GM12874 (cell line): ENCODE measurements at regions not wholly inside any gene's neighbourhood (a gene's known extent, or its start where the extent isn't known, plus 50 kb on each side); places are given as distances from the start of the nearest gene placed in this dataset.

Experiments
- TF ChIP-seq, protein P1 (sequence below): IDR thresholded peaks from 2 replicates; pipeline ENCODE4 v1.5.1; 2011; ENCODE audit warnings: low read depth, mild to moderate bottlenecking, control low read depth, low read length, moderate library complexity; ENCODE audit not compliant: insufficient read depth

DNA sequence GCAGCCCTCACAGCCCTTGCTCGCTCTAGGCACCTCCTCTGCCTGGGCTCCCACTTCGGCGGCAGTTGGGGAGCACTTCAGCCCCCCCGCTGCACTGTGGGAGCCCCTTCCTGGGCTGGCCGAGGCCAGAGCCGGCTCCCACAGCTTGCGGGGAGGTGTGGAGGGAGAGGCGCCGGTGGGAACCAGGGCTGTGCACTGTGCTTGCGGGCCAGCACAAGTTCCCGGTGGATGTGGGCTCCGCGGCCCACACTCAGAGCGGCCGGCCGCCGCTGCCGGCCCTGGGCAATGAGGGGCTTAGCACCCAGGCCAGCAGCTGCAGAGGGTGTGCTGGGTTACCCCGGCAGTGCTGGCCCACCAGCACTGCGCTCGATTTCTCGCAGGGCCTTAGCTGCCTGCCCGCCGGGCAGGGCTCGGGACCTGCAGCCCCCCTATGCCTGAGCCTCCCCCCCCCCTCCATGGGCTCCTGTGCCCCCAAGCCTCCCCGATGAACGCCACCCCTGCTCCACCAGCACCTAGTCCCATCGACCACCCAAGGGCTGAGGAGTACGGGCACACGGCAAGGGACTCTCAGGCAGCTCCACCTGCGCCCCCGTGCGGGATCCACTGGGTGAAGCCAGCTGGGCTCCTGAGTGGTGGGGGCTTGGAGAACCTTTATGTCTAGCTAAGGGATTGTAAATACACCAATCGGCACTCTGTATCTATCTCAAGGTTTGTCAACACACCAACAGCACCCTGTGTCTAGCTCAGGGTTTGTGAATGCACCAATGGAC lies 224.8 kb downstream of the ZNF608 start:
- TF ChIP-seq, protein P1, sequence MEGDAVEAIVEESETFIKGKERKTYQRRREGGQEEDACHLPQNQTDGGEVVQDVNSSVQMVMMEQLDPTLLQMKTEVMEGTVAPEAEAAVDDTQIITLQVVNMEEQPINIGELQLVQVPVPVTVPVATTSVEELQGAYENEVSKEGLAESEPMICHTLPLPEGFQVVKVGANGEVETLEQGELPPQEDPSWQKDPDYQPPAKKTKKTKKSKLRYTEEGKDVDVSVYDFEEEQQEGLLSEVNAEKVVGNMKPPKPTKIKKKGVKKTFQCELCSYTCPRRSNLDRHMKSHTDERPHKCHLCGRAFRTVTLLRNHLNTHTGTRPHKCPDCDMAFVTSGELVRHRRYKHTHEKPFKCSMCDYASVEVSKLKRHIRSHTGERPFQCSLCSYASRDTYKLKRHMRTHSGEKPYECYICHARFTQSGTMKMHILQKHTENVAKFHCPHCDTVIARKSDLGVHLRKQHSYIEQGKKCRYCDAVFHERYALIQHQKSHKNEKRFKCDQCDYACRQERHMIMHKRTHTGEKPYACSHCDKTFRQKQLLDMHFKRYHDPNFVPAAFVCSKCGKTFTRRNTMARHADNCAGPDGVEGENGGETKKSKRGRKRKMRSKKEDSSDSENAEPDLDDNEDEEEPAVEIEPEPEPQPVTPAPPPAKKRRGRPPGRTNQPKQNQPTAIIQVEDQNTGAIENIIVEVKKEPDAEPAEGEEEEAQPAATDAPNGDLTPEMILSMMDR: no peak

DNA sequence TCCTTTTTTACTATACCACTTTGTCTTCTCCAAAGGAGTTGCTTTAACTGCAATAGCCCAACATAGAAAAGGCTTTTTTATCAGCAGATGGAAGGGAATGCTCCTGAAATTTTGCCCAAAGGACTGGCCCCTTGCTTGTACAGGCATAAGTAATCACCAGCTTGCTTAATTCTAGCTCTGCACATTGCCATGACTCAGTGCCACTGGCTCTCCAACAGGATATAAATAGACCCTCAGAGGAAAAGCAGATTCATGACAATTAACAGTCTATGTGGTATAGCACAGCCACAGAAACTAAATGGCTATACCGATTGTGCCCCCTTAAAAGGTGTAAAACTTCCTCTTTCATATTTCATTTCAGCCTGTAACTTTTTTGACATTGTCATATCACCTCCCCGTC lies 227.0 kb downstream of the ZNF608 start:
- TF ChIP-seq, protein P1: no peak

DNA sequence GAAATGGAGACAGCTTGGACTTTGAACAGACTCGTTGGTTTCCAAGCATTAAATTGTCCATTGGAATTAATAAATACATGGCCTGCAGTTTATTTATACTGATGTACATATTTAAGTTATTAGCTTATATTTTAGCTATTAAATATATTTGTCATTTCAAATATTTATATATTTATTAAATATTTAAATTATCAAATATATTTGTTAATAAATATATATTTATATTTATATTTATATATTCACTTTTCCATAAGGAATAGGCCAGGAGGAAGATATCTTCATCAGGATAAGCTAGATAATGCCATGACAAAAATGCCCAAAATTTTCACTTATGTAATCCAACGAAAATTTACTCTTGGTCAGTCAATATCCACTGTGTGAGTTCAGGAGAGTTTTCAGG lies 229.9 kb downstream of the ZNF608 start:
- TF ChIP-seq, protein P1: no peak

DNA sequence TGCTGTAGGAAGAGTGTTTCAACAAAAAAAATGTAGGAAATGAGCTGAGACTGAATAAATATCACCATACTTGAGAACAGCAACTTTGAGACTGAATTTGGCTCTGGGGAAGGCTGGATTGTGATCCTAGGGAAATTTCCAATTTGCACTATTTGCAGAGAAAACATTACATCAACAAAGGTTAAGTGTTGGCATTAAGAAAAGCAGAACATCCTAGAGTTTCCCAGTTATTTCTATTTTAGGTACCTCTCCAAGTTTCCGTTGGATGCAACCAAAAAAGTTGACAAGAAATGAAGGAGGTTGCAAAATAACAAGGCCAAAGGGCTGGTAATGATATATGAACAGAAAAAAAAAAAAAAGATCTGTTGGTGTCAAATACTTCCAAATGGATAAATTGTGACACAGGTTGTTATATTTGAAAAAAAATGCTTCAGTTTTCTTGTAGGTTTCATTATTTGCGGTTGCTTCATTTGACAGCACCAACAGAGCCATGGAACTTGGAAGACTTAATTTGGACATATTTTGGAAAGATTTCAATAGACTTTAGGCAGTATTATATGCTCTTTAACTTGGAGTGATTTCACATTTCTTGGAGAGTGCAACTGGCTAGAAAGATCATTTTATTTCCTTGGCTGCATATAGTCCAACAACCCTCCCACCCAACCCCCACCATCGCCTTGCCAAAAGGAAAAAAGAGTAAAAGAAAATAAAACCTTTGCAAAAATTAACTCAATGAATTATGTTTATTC lies 230.8 kb downstream of the ZNF608 start:
- TF ChIP-seq, protein P1: no peak

DNA sequence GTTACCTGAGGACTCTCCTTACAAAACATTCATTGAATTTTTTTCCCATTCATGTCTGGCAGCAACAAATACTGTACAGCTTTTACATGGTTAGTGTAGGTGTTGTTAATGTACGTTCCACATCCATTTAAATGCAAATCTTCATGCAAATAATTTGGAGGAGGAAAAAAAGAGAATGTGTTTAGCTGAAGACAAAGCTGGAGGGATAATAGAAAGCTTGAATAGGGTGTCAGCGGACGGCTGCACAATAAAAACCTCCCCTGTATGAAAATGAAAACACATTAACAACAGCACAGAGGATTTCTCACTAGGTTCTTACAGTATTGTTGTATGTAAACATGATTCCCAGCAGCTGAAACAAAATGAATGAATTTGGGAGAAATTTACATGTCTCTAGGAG lies 231.5 kb downstream of the ZNF608 start:
- TF ChIP-seq, protein P1: no peak

DNA sequence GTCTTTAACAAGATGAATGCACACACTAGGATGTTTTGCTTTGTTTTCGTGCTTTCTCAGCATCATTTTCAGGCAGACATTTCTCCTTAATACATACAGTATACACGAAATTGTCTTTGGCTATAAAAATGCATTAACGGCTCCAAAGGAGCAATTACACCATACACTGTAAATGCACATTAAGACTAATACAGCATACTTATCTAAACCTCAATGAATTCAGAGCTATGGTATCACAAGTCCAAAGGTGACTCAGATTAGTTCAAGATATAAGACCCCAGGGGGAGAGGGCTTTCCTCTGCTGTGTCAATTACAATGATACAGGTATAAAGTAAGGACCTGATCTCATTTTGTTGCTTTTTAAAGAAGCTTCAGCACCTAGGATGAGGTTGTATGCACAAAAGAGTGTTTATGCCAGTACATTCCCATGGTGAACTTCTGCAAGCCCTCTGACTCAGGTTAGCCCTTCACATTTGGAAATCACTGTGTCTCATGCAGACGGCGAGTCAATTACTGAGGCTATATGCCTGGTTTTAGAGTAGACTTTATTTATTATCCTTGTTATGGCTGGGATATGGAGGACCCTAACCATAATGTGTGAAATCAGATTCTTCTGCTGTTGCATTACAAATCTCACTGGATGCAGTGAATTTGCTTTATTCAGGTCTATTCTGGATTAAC lies 233.3 kb downstream of the ZNF608 start:
- TF ChIP-seq, protein P1: no peak

DNA sequence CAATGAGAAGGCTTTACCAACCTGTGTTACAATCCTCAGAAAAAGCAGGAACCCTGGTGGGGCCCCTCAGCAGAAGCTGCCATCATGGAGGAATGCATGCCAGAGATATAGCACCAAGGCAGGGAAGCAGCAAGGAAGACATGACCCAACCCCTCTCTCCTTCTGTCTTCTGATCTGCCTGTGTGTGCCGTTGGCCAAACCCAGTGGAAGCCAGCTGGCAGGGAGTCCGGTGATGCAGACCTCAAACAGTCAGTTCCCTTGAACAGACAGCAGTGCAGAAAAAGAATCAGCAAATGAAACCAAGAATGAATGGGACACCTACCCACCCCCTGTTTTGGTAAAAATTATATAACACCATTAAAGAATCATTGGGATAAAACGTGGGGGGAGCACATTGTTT lies 234.2 kb downstream of the ZNF608 start:
- TF ChIP-seq, protein P1: no peak
